Breast epithelium (tissue), 4 donors: ENCODE measurements at regions not wholly inside any gene's neighbourhood (a gene's known extent, or its start where the extent isn't known, plus 50 kb on each side); places are given as distances from the start of the nearest gene placed in this dataset.

Source experiments
- DNase-seq, 2 donors: peaks; one replicate each; pipeline ENCODE4 v3.0.0-alpha.2; 2019; ENCODE audit warnings: low spot score in 2 of 2
- H3K27ac ChIP-seq, 2 donors: fragments of 200-600 bp; sonication (generic) in 1 of 2; one replicate each; pipeline ENCODE4 v1.5.1; 2016 to 2019; ENCODE audit warnings: mild to moderate bottlenecking in 1 of 2
- H3K27me3 ChIP-seq, 2 donors: fragments of 200-600 bp; sonication (generic) in 1 of 2; one replicate each; pipeline versions ENCODE4 v1.5.1 to v1.6.0; 2017 to 2019; ENCODE audit warnings: control low read depth in 1 of 2, mild to moderate bottlenecking in 1 of 2
- H3K36me3 ChIP-seq: fragments of 200-600 bp; one replicate; pipeline ENCODE4 v1.5.1; 2019
- H3K4me1 ChIP-seq, 2 donors: fragments of 200-600 bp; sonication (generic); one replicate each; pipeline ENCODE4 v1.5.1; 2016 to 2019; ENCODE audit warnings: control low read depth in 1 of 2
- H3K4me3 ChIP-seq, 3 donors: fragments of 200-600 bp; sonication (generic); 1 replicate in 2 of 3; 2 replicates in 1 of 3; pipeline ENCODE4 v1.5.1; 2016 to 2019; ENCODE audit warnings: mild to moderate bottlenecking in 3 of 3, moderate library complexity in 2 of 3
- H3K9me3 ChIP-seq, 2 donors: fragments of 200-600 bp; sonication (generic) in 1 of 2; one replicate each; pipeline ENCODE4 v1.5.1; 2016 to 2019; ENCODE audit warnings: control low read depth in 1 of 2
- CTCF ChIP-seq, 3 donors: fragments of 450-650 bp; IDR thresholded peaks; one replicate each; pipeline ENCODE4 v1.5.1; 2016 to 2017; ENCODE audit warnings: antibody characterized with exemption in 3 of 3, mild to moderate bottlenecking in 3 of 3, moderate library complexity in 3 of 3
- POLR2A ChIP-seq: fragments of 450-650 bp; IDR thresholded peaks from one replicate; pipeline ENCODE4 v1.6.1; 2016; ENCODE audit warnings: antibody characterized with exemption, mild to moderate bottlenecking, moderate library complexity
- POLR2AphosphoS5 ChIP-seq, 3 donors: sonication (generic); formaldehyde crosslinking; IDR thresholded peaks; one replicate each; pipeline ENCODE4 v1.6.1; 2017; ENCODE audit warnings: antibody characterized with exemption in 3 of 3
- intact Hi-C: fragments of 100-400 bp; cut with DNase I; formaldehyde crosslinking; loops from one replicate; pipeline ENCODE4 v1.15.1; 2023; ENCODE audit warnings: low total_unique reads

DNA sequence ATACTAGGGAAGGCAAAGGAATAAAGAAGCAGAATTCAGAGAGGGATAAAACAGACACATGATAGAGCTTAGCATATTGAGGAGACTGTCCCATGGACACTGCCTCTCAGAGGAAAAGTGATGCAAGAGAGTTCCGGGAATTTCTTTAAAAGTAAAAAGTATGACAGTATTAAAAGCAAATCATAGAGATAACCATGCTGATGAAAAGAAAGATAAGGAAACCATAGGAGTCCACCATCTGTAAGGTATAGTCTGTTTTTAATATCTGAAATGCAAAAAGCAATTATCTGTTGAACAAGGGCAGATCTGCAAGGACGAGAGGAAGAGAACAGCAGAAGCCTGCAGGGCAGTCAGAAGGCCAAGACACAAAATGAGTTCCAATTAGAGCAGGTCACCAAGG is 495.9 kb upstream of the GOLIM4 start:
- no peak for DNase-seq
- no peaks in the 10 kb centered on the region for H3K4me1 ChIP-seq
- H3K27me3 ChIP-seq, result no peaks in the 10 kb centered on the region
- TF ChIP-seq CTCF (IDR thresholded peaks at IDR 0.05) (no peak), POLR2A (no peak), POLR2AphosphoS5 (IDR thresholded peaks at IDR 0.05) (no peak)
- intact Hi-C loops, result no loop called here
- H3K27ac ChIP-seq, result no peak overlapping the region
- H3K9me3 ChIP-seq, result no peaks in the 10 kb centered on the region
- no peak overlapping the region for H3K4me3 ChIP-seq
- no peaks in the 10 kb centered on the region for H3K36me3 ChIP-seq

DNA sequence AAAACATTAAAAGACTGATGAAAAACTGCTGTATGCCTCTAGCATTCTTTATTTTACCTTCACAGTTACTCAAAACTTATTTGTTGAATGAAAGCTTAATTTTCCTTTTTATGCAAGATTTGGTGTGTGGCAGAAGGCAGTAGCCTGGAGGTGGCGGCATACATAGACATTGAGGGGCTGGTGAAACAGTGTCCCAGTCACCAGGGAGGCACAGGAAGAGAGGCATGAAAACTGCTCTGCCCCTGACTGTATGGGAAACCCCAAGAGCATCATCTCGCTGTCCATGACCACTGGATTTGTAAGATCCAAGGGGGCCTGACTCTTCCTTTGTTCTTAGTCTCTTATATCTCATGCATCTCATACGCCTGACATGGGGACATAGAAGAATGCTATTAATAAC is 493.7 kb upstream of the GOLIM4 start:
- H3K27ac ChIP-seq, result no peak overlapping the region
- DNase-seq, result no peak
- H3K36me3 ChIP-seq, result no peaks in the 10 kb centered on the region
- no peak overlapping the region for H3K4me3 ChIP-seq
- no peaks in the 10 kb centered on the region for H3K4me1 ChIP-seq
- no peaks in the 10 kb centered on the region for H3K27me3 ChIP-seq
- no peaks in the 10 kb centered on the region for H3K9me3 ChIP-seq
- intact Hi-C loops, result no loop called here
- TF ChIP-seq POLR2AphosphoS5 (IDR thresholded peaks at IDR 0.05), result no peak
- TF ChIP-seq CTCF (IDR thresholded peaks at IDR 0.05), result no peak
- no peak for TF ChIP-seq POLR2A

- no peak for DNase-seq
- TF ChIP-seq CTCF (IDR thresholded peaks at IDR 0.05) (no peak), POLR2AphosphoS5 (IDR thresholded peaks at IDR 0.05) (no peak), POLR2A (no peak)
- no peak overlapping the region for H3K4me3 ChIP-seq
- intact Hi-C loops, result no loop called here
- H3K9me3 ChIP-seq, result no peaks in the 10 kb centered on the region
- no peaks in the 10 kb centered on the region for H3K4me1 ChIP-seq
- H3K27me3 ChIP-seq, result no peaks in the 10 kb centered on the region
- H3K27ac ChIP-seq, result no peak overlapping the region
- H3K36me3 ChIP-seq, result no peaks in the 10 kb centered on the region
These were observed 489.8 kb upstream of the GOLIM4 start for GRCh38 chr3:168585544-168585943.

- DNase-seq, result no peak
- Histone ChIP-seq H3K9me3 (no peaks in the 10 kb centered on the region), H3K4me1 (no peaks in the 10 kb centered on the region), H3K27me3 (no peaks in the 10 kb centered on the region), H3K36me3 (no peaks in the 10 kb centered on the region), H3K27ac (no peak overlapping the region), H3K4me3 (no peak overlapping the region)
- intact Hi-C loops, result no loop called here
- TF ChIP-seq POLR2A (no peak), CTCF (IDR thresholded peaks at IDR 0.05) (no peak), POLR2AphosphoS5 (IDR thresholded peaks at IDR 0.05) (no peak)
These were observed 488.3 kb upstream of the GOLIM4 start for GRCh38 chr3:168583977-168584376.

DNA sequence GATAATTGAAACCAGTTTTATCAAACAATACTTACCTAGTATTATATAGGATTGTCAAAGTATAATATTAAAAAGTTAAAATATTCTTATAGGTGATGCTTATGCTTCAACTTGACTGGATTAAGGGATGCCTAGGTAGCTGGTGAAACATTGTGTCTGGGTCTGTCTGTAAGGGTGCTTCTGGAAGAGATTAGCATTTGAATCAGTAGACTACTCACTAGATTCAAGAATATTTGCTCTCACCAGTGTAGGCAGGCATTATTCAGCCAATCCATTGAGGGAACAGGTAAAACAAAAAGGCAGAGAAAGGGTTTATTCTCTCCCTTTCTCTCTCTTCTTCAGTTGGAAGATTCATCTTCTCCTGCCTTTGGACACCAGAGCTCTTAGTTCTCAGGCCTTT is 486.8 kb upstream of the GOLIM4 start:
- intact Hi-C loops, result no loop called here
- H3K27ac ChIP-seq, result no peak overlapping the region
- H3K4me3 ChIP-seq, result no peak overlapping the region
- no peaks in the 10 kb centered on the region for H3K27me3 ChIP-seq
- H3K9me3 ChIP-seq, result no peaks in the 10 kb centered on the region
- no peaks in the 10 kb centered on the region for H3K36me3 ChIP-seq
- TF ChIP-seq CTCF (IDR thresholded peaks at IDR 0.05) (no peak), POLR2AphosphoS5 (IDR thresholded peaks at IDR 0.05) (no peak), POLR2A (no peak)
- DNase-seq, result no peak
- no peaks in the 10 kb centered on the region for H3K4me1 ChIP-seq
